Astrocyte (in vitro differentiated cells and primary cell): ENCODE measurements at regions not wholly inside any gene's neighbourhood (a gene's known extent, or its start where the extent isn't known, plus 50 kb on each side); places are given as distances from the start of the nearest gene placed in this dataset.
"Not testable (repeated sequence)": the region's sequence is repeated elsewhere in the genome, so short reads cannot be mapped to it uniquely, and the experiment has no call there.

Source experiments
- DNase-seq: peaks from one replicate; pipeline ENCODE4 v3.0.0-alpha.2; 2010; ENCODE audit warnings: low read depth
- FAIRE-seq: peaks from 2 replicates; lab custom pipeline; 2011; peaks lifted over from hg19 to GRCh38; lab: Jason Lieb, UNC
- H2AFZ ChIP-seq: 2 replicates; pipeline ENCODE4 v1.6.0; 2012; ENCODE audit warnings: low read depth, low read length, inconsistent platforms
- H3K27ac ChIP-seq: 2 replicates; pipeline ENCODE4 v1.5.1; 2011; ENCODE audit warnings: low read depth, low read length, inconsistent platforms
- H3K27me3 ChIP-seq: 2 replicates; pipeline ENCODE4 v1.6.0; 2011; ENCODE audit warnings: low read length, inconsistent platforms; ENCODE audit not compliant: insufficient read depth
- H3K36me3 ChIP-seq: 2 replicates; pipeline ENCODE4 v1.5.1; 2011; ENCODE audit warnings: low read length, inconsistent platforms; ENCODE audit not compliant: insufficient read depth
- H3K4me1 ChIP-seq: 2 replicates; pipeline ENCODE4 v1.5.1; 2011; ENCODE audit warnings: low read length, inconsistent platforms; ENCODE audit not compliant: insufficient read depth
- H3K4me2 ChIP-seq: 2 replicates; pipeline ENCODE4 v1.6.0; 2012; ENCODE audit warnings: low read length, inconsistent platforms
- H3K4me3 ChIP-seq: 2 replicates; pipeline ENCODE4 v1.5.1; 2011; ENCODE audit warnings: low read depth, mild to moderate bottlenecking, low read length, inconsistent platforms; ENCODE audit not compliant: insufficient read depth
- H3K79me2 ChIP-seq: 2 replicates; pipeline ENCODE4 v1.6.0; 2012; ENCODE audit warnings: mild to moderate bottlenecking, low read length, inconsistent platforms; ENCODE audit not compliant: insufficient read depth
- H3K9ac ChIP-seq: 2 replicates; pipeline ENCODE4 v1.6.0; 2012; ENCODE audit warnings: mild to moderate bottlenecking, low read length, inconsistent platforms
- H3K9me3 ChIP-seq: 2 replicates; pipeline ENCODE4 v1.5.1; 2012; ENCODE audit warnings: low read depth, mild to moderate bottlenecking, low read length, inconsistent platforms; ENCODE audit not compliant: insufficient read depth
- H4K20me1 ChIP-seq: 2 replicates; pipeline ENCODE4 v1.6.0; 2012; ENCODE audit warnings: low read length, inconsistent platforms; ENCODE audit not compliant: insufficient read depth
- H3K27ac Mint-ChIP-seq: one replicate; pipeline ENCODE4 v1.8.0; 2021; ENCODE audit warnings: mild to moderate bottlenecking, mixed read lengths; ENCODE audit not compliant: unreplicated experiment
- H3K27me3 Mint-ChIP-seq: one replicate; pipeline ENCODE4 v1.8.0; 2021; ENCODE audit warnings: low read depth, mixed read lengths; ENCODE audit not compliant: unreplicated experiment
- H3K36me3 Mint-ChIP-seq: one replicate; pipeline ENCODE4 v1.8.0; 2021; ENCODE audit warnings: low read depth, mixed read lengths; ENCODE audit not compliant: unreplicated experiment
- H3K4me1 Mint-ChIP-seq: one replicate; pipeline ENCODE4 v1.8.0; 2021; ENCODE audit warnings: low read depth, mixed read lengths; ENCODE audit not compliant: unreplicated experiment
- H3K4me3 Mint-ChIP-seq: one replicate; pipeline ENCODE4 v1.8.0; 2021; ENCODE audit warnings: mild to moderate bottlenecking, moderate library complexity, mixed read lengths; ENCODE audit not compliant: unreplicated experiment
- H3K9me3 Mint-ChIP-seq: one replicate; pipeline ENCODE4 v1.8.0; 2021; ENCODE audit warnings: mild to moderate bottlenecking, mixed read lengths; ENCODE audit not compliant: unreplicated experiment
- CTCF ChIP-seq: IDR thresholded peaks from 2 replicates; pipeline ENCODE4 v1.5.1; 2011; ENCODE audit warnings: low read depth, mild to moderate bottlenecking, inconsistent platforms, low read length, moderate library complexity; ENCODE audit not compliant: insufficient read depth
- EZH2 ChIP-seq: IDR thresholded peaks from 2 replicates; pipeline ENCODE4 v1.6.1; 2012; ENCODE audit warnings: mild to moderate bottlenecking, low read length, inconsistent platforms; ENCODE audit not compliant: insufficient read depth

- TF ChIP-seq CTCF (no peak), EZH2 (no peak)
- Histone ChIP-seq H4K20me1 (no peaks in the 10 kb centered on the region), H3K27ac (no peak overlapping the region), H3K4me1 (no peaks in the 10 kb centered on the region), H3K9me3 (peaks cover 4% of the 10 kb centered on the region), H2AFZ (no peak overlapping the region), H3K79me2 (no peaks in the 10 kb centered on the region), H3K4me3 (no peak overlapping the region), H3K4me2 (no peak overlapping the region), H3K27me3 (no peaks in the 10 kb centered on the region), H3K36me3 (no peaks in the 10 kb centered on the region), H3K9ac (no peak overlapping the region)
- H3K27me3 Mint-ChIP-seq: no peaks in the 10 kb centered on the region
- no peak for DNase-seq
- no peak overlapping the region for H3K27ac Mint-ChIP-seq
- H3K36me3 Mint-ChIP-seq: no peaks in the 10 kb centered on the region
- peaks cover 4% of the 10 kb centered on the region for H3K4me1 Mint-ChIP-seq
- no peak for FAIRE-seq
- no peak overlapping the region for H3K4me3 Mint-ChIP-seq
- H3K9me3 Mint-ChIP-seq: no peaks in the 10 kb centered on the region
Measured at GRCh38 chr2:116023026-116023425, 1580.6 kb downstream of the DPP10 start.

DNA sequence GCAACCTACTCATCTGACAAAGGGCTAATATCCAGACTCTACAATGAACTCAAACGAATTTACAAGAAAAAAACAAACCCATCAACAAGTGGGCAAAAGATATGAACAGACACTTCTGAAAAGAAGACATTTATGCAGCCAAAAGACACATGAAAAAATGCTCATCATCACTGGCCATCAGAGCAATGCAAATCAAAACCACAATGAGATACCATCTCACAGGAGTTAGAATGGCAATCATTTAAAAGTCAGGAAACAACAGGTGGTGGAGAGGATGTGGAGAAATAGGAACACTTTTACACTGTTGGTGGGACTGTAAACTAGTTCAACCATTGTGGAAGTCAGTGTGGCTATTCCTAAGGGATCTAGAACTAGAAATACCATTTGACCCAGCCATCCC, 1596.3 kb downstream of the DPP10 start:
- not testable (repeated sequence) for H3K27me3 ChIP-seq, H3K4me3 ChIP-seq, H4K20me1 ChIP-seq, H3K9me3 Mint-ChIP-seq, H2AFZ ChIP-seq, H3K27me3 Mint-ChIP-seq, H3K27ac ChIP-seq, H3K36me3 Mint-ChIP-seq, H3K79me2 ChIP-seq, H3K36me3 ChIP-seq, H3K4me2 ChIP-seq, FAIRE-seq, H3K9me3 ChIP-seq, H3K4me1 ChIP-seq, H3K4me3 Mint-ChIP-seq, H3K27ac Mint-ChIP-seq, H3K4me1 Mint-ChIP-seq, H3K9ac ChIP-seq, DNase-seq

DNA sequence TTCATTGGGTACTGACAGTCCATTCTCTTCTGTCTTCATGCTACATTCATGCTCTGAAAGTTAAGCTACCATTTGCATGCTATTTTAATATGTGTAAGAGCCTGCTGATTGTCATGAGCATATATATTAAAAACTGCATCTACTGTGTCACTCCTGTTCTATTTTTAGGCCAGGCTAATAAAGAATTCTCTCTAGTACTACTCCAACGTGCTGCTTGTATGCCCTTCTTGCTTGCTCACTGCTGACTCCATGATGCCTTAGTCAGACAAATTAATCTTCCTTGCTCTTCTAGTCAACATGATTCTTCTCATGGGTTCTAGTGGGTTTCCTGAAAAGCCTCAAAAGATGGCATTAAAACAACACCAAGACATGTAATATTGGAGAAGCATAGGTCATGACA, 1600.1 kb downstream of the DPP10 start:
- H3K79me2 ChIP-seq: no peaks in the 10 kb centered on the region
- Mint-ChIP-seq H3K27ac (no peak overlapping the region), H3K27me3 (no peaks in the 10 kb centered on the region), H3K9me3 (peaks cover 3% of the 10 kb centered on the region), H3K4me3 (no peak overlapping the region), H3K4me1 (no peaks in the 10 kb centered on the region), H3K36me3 (no peaks in the 10 kb centered on the region)
- no peak for FAIRE-seq
- H3K27ac ChIP-seq: no peak overlapping the region
- TF ChIP-seq CTCF: no peak
- no peak for TF ChIP-seq EZH2
- H3K4me3 ChIP-seq: no peak overlapping the region
- no peaks in the 10 kb centered on the region for H3K4me1 ChIP-seq
- H3K4me2 ChIP-seq: no peak overlapping the region
- no peak for DNase-seq
- no peaks in the 10 kb centered on the region for H3K27me3 ChIP-seq
- H3K9me3 ChIP-seq: no peaks in the 10 kb centered on the region
- no peak overlapping the region for H2AFZ ChIP-seq
- H3K9ac ChIP-seq: no peak overlapping the region
- H3K36me3 ChIP-seq: no peaks in the 10 kb centered on the region
- H4K20me1 ChIP-seq: no peaks in the 10 kb centered on the region
